ENCODE measurements at regions not wholly inside any gene's neighbourhood (a gene's known extent, or its start where the extent isn't known, plus 50 kb on each side); places are given as distances from the start of the nearest gene placed in this dataset.

GRCh38 chr11:69397732-69398131, 83.7 kb upstream of the LINC01488 start:
- DNase-seq, result no peak
- H2AK5ac ChIP-seq (ENCODE audit: low read length, severe bottlenecking), result no peak overlapping the region
- no peaks in the 10 kb centered on the region for H3K36me3 ChIP-seq (ENCODE audit: control insufficient read depth in 1 of 2, insufficient read depth in 2 of 2, low read depth in 1 of 2, low read length in 2 of 2)
- no peak overlapping the region for H3K18ac ChIP-seq (ENCODE audit: low read depth in 1 of 2, low read length in 2 of 2)
- H4K91ac ChIP-seq (ENCODE audit: low read length), result no peak overlapping the region
- no peak overlapping the region for H2BK5ac ChIP-seq (ENCODE audit: low read depth, low read length, poor library complexity, severe bottlenecking)
- peaks cover 0 to 10% of the 10 kb centered on the region in 2 experiments for H3K27me3 ChIP-seq (ENCODE audit: control insufficient read depth in 1 of 2, insufficient read depth in 1 of 2, low read length in 2 of 2)
- H2AFZ ChIP-seq (ENCODE audit: low read depth, low read length), result no peak overlapping the region
- no peak overlapping the region for H3K9ac ChIP-seq (ENCODE audit: low read length)
- peaks cover 20% of the 10 kb centered on the region for H3K4me1 ChIP-seq (ENCODE audit: control insufficient read depth, insufficient read depth, low read depth, low read length)
- no peak overlapping the region for H3K14ac ChIP-seq (ENCODE audit: low read length in 2 of 2)
- H3K27ac ChIP-seq (ENCODE audit: low read length, poor library complexity, severe bottlenecking), result no peak overlapping the region
- WGBS, result 88% methylated on average over 3 of the region's 3 CpGs
- H3K9me3 ChIP-seq (ENCODE audit: control insufficient read depth, low read length), result peaks cover 11% of the 10 kb centered on the region
- H3K4me2 ChIP-seq (ENCODE audit: low read length, poor library complexity, severe bottlenecking), result no peak overlapping the region
- no peaks in the 10 kb centered on the region for H3K79me1 ChIP-seq (replicated peaks; ENCODE audit: low read length, poor library complexity, severe bottlenecking)
- H4K8ac ChIP-seq (ENCODE audit: low read length), result no peak overlapping the region
- no peak overlapping the region for H2BK120ac ChIP-seq (ENCODE audit: low read depth, low read length)
- H2BK12ac ChIP-seq (ENCODE audit: low read length in 2 of 2), result no peak overlapping the region
- H3K23ac ChIP-seq (ENCODE audit: low read length in 2 of 2), result no peak overlapping the region
- H3K4ac ChIP-seq (ENCODE audit: low read depth in 1 of 2, low read length in 2 of 2), result no peak overlapping the region
- H3K4me3 ChIP-seq (ENCODE audit: insufficient read depth in 1 of 2, low read depth in 1 of 2, low read length in 2 of 2), result no peak overlapping the region
- no peak overlapping the region for H2BK15ac ChIP-seq (ENCODE audit: low read depth, poor library complexity, severe bottlenecking)

- 89% methylated on average over 28 of the region's 28 CpGs for WGBS
- H2BK5ac ChIP-seq (ENCODE audit: low read depth, low read length, poor library complexity, severe bottlenecking), result peak overlapping the region; percentile 40
- H4K91ac ChIP-seq (ENCODE audit: low read length), result peak overlapping the region; percentile 65
- peak overlapping the region; percentile 5 for H4K8ac ChIP-seq (ENCODE audit: low read length)
- peak overlapping the region; percentile 47 for H3K4me2 ChIP-seq (ENCODE audit: low read length, poor library complexity, severe bottlenecking)
- H3K4ac ChIP-seq (ENCODE audit: low read depth in 1 of 2, low read length in 2 of 2), result peak overlapping the region in 1 of 2 experiments; percentile 17
- peak overlapping the region; percentile 82 for H2AK5ac ChIP-seq (ENCODE audit: low read length, severe bottlenecking)
- peak overlapping the region; percentile 55 to 56 for H3K18ac ChIP-seq (ENCODE audit: low read depth in 1 of 2, low read length in 2 of 2)
- H3K36me3 ChIP-seq (ENCODE audit: control insufficient read depth in 1 of 2, insufficient read depth in 2 of 2, low read depth in 1 of 2, low read length in 2 of 2), result no peaks in the 10 kb centered on the region
- H2AFZ ChIP-seq (ENCODE audit: low read depth, low read length), result no peak overlapping the region
- H3K27ac ChIP-seq (ENCODE audit: low read length, poor library complexity, severe bottlenecking), result no peak overlapping the region
- peak; percentile 46 for DNase-seq
- no peak overlapping the region for H3K9ac ChIP-seq (ENCODE audit: low read length)
- H3K27me3 ChIP-seq (ENCODE audit: control insufficient read depth in 1 of 2, insufficient read depth in 1 of 2, low read length in 2 of 2), result peaks cover 0 to 4% of the 10 kb centered on the region in 2 experiments
- no peak overlapping the region for H3K4me3 ChIP-seq (ENCODE audit: insufficient read depth in 1 of 2, low read depth in 1 of 2, low read length in 2 of 2)
- H3K79me1 ChIP-seq (replicated peaks; ENCODE audit: low read length, poor library complexity, severe bottlenecking), result no peaks in the 10 kb centered on the region
- H3K4me1 ChIP-seq (ENCODE audit: control insufficient read depth, insufficient read depth, low read depth, low read length), result peaks cover 22% of the 10 kb centered on the region
- H3K14ac ChIP-seq (ENCODE audit: low read length in 2 of 2), result peak overlapping the region in 1 of 2 experiments; percentile 58
- peak overlapping the region; percentile 13 for H2BK120ac ChIP-seq (ENCODE audit: low read depth, low read length)
- peak overlapping the region; percentile 24 to 31 for H2BK12ac ChIP-seq (ENCODE audit: low read length in 2 of 2)
- peak overlapping the region; percentile 90 for H2BK15ac ChIP-seq (ENCODE audit: low read depth, poor library complexity, severe bottlenecking)
- peaks cover 15% of the 10 kb centered on the region for H3K9me3 ChIP-seq (ENCODE audit: control insufficient read depth, low read length)
- no peak overlapping the region for H3K23ac ChIP-seq (ENCODE audit: low read length in 2 of 2)
Observed at GRCh38 chr11:69398529-69399492, 82.7 kb upstream of the LINC01488 start.

- Histone ChIP-seq H3K4me3 (ENCODE audit: insufficient read depth in 1 of 2, low read depth in 1 of 2, low read length in 2 of 2) (no peak overlapping the region), H2BK120ac (ENCODE audit: low read depth, low read length) (no peak overlapping the region), H3K79me1 (replicated peaks; ENCODE audit: low read length, poor library complexity, severe bottlenecking) (no peaks in the 10 kb centered on the region), H3K9me3 (ENCODE audit: control insufficient read depth, low read length) (peaks cover 15% of the 10 kb centered on the region), H2BK5ac (ENCODE audit: low read depth, low read length, poor library complexity, severe bottlenecking) (no peak overlapping the region), H3K4me1 (ENCODE audit: control insufficient read depth, insufficient read depth, low read depth, low read length) (peaks cover 24% of the 10 kb centered on the region), H4K8ac (ENCODE audit: low read length) (no peak overlapping the region), H3K36me3 (ENCODE audit: control insufficient read depth in 1 of 2, insufficient read depth in 2 of 2, low read depth in 1 of 2, low read length in 2 of 2) (no peaks in the 10 kb centered on the region), H3K14ac (ENCODE audit: low read length in 2 of 2) (no peak overlapping the region), H4K91ac (ENCODE audit: low read length) (no peak overlapping the region), H3K4ac (ENCODE audit: low read depth in 1 of 2, low read length in 2 of 2) (no peak overlapping the region), H3K4me2 (ENCODE audit: low read length, poor library complexity, severe bottlenecking) (no peak overlapping the region), H3K23ac (ENCODE audit: low read length in 2 of 2) (no peak overlapping the region), H2BK15ac (ENCODE audit: low read depth, poor library complexity, severe bottlenecking) (no peak overlapping the region), H3K27me3 (ENCODE audit: control insufficient read depth in 1 of 2, insufficient read depth in 1 of 2, low read length in 2 of 2) (peaks cover 0 to 4% of the 10 kb centered on the region in 2 experiments), H3K9ac (ENCODE audit: low read length) (no peak overlapping the region), H2AFZ (ENCODE audit: low read depth, low read length) (no peak overlapping the region), H2AK5ac (ENCODE audit: low read length, severe bottlenecking) (no peak overlapping the region), H3K18ac (ENCODE audit: low read depth in 1 of 2, low read length in 2 of 2) (no peak overlapping the region), H3K27ac (ENCODE audit: low read length, poor library complexity, severe bottlenecking) (no peak overlapping the region), H2BK12ac (ENCODE audit: low read length in 2 of 2) (peak overlapping the region in 1 of 2 experiments; percentile 38)
- 100% methylated on average over 1 of the region's 2 CpGs for WGBS
- DNase-seq, result no peak
Observed at GRCh38 chr11:69400140-69400539, 81.3 kb upstream of the LINC01488 start.

All from mesenchymal stem cell (in vitro differentiated cells and primary cell).